ENCODE measurements at regions not wholly inside any gene's neighbourhood (a gene's known extent, or its start where the extent isn't known, plus 50 kb on each side); places are given as distances from the start of the nearest gene placed in this dataset.

DNA sequence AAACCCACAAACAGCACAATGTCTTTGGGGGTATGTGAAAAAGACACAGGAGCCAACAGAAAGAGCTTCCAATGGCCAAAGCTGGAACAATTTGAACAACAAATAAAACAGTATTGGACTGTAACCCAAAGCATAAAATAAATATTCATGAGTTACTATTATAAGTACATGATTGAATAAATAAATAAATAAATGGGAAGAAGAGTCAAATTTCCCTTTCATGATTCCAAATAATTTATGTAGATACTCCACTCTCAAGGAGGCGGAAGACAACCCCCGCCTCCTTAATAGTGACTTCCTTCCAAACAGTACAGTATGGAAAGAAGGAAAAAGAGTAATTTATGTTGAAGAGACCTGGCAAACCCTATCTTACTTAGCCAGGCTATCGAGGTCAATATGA lies 124.4 kb upstream of the P2RY1 start:
- intact Hi-C loops (cut with micrococcal nuclease): no loop called here

DNA sequence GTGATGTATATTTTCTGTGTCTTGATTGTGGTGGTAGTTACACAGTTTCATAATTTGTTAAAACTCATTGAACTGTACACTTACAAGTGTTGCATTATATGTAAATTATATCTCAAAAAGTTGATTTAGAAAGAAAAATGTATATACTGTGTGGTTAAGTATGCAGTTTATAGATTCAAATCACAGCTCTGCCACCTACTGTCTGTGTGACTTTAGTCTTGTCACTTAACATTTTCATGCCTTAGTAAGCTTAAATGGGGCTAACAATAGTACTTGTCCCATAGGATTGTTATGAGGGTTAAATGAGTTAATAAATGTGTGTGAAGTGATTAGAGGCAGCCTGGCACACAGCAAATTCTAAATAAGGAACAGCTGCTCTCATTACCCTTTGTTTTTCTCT lies 120.9 kb upstream of the P2RY1 start:
- intact Hi-C loops (cut with micrococcal nuclease): no loop called here

DNA sequence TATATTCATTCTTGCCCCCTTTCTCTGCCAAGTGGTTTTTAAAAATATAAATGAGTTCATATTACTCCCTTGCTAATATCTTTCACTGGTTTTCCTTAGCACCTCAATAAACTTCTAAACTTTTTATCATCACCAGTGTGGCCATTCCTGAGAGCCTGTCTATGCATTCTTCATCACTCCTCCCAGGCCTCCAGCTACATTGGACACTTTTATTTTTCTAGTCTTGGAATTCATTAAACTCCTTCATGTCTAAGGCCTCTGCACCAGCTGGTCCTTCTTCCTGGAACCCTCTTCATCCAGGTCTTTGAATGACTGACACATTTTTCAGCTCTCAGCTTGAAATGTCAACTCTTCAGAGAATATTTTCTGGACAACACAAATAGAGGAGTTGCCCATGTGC lies 120.4 kb upstream of the P2RY1 start:
- intact Hi-C loops (cut with micrococcal nuclease): no loop called here

DNA sequence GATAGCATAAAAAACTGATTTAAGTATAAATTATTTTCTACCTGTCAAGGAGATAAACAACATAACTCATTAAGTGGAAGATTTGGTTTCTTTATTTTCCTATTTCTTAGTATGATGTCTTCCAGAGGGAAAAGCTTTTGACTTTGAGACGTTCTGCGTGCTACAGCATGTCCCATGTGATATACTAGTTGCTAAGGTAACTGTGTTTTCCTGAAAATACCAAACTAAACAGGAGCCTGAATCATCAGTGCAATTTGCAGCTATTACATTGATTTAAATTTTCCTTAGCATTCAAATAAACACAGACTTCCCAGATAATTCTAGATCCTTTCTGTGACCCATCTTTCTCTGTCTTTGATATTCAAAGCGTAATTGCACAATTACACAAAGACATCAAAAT lies 117.7 kb upstream of the P2RY1 start:
- intact Hi-C loops (cut with micrococcal nuclease): no loop called here

DNA sequence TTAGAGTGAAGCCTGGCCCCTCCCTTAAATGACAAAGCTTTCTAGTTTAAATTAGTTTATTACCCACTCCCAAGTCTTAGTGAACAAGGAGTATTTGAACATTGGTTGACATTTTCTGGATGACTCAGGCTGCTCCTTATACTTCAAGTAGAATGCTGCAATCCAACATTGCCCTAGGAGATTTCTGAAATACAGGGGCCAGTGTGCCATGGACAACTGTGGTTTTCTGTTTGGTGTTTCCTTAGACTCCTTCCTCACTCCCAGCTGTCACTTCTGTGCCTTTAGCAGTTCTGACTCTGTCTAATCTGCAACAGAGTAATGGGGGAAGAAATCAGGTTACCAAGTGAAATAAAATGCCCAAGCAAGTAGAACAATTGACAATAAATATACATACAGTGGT lies 116.1 kb upstream of the P2RY1 start:
- intact Hi-C loops (cut with micrococcal nuclease): no loop called here

DNA sequence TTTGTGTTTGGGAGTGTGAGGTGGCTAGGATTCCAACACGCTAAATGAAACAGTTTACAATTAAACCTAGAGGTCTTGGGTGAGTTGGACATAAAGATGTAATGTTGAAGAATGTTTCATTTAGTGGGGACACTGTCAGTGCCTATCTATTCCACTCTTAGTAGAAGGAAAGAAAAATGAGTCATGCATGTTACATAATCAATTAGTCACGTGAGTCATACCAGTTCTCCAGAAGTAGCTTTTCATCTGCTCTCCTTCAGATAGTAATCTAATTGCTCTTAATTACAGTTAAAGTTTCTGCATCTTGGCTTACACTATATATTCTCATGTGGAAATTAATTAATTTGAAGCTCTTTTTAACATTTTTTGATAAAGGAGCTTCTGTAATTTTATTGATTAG lies 115.7 kb upstream of the P2RY1 start:
- intact Hi-C loops (cut with micrococcal nuclease): no loop called here

DNA sequence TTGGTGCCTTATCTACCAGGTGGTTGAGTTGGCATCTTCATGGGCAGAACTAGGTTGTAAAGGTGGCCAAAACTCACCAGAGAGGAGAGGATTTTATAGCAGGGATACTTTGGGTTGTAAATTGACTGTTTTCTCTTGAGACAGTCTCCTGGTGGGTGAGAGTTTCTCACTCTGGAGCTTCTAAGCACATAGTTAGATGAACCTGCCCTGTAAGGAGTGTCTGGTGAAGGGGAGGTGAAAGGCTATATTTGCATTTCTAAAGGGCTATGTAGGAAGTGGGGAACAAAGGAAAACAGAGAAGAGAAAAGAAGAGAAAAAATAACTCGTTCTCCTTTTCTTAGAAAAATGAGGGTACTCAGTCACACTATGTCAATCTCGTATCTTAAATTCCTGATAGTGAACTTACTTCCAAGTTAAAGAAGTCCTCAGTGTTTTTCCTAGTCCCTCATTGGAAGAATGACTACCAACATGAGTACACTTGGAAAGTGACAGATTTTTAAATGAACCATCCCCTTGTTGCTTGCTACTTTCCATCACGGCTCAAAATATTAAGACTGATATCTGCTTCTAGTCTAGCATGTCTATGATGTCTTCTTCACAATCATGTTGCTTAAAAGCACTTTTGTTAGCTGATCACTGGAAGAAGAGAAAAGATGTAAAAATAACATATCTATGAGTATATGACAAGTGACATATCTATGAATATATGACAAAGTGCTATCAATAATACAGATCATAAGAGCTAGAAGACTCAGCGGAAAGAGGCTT lies 113.8 kb upstream of the P2RY1 start:
- intact Hi-C loops (cut with micrococcal nuclease): no loop called here

DNA sequence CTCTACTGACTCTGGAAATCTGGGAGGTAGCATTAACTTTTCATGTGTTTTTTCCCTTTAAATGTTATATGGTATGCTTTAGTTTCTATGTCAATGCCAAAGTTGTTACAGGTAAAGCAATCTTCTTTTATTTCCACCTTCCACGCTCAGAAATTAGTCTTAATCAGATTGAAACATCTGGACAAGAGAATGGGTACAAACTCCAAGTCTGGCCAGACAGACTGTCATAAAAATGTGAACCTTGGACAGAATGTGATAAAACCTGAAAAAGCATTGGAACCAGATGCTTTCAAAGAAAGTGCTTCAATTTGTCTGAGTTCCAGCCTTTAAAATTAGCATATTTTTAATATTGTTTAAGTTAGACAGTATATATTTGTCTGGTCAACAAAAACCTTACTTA lies 110.7 kb upstream of the P2RY1 start:
- intact Hi-C loops (cut with micrococcal nuclease): no loop called here

DNA sequence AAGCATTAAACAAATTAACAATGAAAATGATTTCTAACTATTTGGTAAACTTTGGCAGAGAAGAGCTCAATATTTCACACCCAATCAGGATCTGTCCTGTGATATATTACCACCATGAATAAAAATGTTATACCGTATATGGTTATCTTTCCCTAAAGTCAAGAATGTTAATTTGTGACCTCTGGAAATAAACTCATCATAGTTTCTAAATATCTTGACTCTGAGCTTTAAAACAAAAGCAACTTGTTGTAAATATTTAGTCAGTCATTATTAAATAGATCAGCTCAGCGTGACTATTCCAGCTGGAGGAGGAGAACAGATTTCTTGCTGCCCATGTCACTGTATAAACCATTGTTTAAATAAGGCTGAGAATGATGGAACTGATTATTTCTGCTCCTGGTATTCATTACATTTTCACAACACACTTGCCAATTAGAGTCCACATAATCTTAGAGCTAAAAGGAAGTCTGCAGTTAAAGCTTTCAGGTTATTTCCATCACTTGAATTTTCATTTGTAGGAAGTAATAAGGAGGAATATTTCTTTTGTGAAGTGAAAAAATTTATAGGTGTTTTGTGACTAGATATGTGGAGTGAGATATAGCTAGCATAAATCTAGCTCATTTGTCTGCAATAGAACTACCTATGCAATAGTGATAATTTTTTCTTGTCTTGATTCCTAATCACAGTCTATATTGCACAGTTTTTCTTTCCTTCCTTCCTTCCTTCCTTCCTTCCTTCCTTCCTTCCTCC lies 106.5 kb upstream of the P2RY1 start:
- intact Hi-C loops (cut with micrococcal nuclease): no loop called here

DNA sequence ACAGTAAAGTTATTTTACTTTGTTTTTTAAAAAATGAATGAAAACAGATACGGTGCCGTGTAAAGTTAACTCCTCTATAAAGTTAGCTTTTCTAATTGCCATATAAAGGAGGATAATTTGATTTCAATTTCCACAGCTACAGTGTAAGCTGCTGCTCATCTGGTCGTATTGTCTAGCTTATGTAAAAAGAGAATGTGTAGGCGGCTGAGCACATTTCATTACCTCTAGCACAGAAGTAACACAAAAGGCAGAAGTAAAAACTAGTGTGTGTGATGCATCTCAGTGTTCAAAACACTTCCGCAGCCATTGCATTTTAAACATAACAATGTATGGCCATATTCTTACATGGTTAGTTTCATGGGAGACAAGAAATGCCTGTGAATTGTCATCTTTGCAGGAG lies 105.0 kb upstream of the P2RY1 start:
- intact Hi-C loops (cut with micrococcal nuclease): no loop called here

DNA sequence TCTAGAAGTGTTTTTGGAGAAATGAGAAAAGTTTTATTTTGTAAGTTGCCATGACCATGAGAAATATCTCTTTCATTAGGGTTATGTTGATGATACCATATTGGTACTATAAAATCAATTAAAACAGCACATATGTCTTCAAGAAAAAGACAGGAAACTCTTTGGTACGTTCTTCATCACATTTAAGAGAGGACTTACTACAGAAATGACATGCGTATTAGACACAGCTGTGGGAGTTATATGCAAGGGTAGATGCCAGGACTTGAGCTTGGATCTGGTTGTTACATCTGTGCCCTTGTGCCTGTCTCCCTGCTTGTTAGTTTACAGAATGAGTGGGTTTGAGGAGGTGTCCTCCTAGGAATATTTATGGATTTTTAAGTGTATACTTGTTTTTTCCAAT lies 103.4 kb upstream of the P2RY1 start:
- intact Hi-C loops (cut with micrococcal nuclease): no loop called here

DNA sequence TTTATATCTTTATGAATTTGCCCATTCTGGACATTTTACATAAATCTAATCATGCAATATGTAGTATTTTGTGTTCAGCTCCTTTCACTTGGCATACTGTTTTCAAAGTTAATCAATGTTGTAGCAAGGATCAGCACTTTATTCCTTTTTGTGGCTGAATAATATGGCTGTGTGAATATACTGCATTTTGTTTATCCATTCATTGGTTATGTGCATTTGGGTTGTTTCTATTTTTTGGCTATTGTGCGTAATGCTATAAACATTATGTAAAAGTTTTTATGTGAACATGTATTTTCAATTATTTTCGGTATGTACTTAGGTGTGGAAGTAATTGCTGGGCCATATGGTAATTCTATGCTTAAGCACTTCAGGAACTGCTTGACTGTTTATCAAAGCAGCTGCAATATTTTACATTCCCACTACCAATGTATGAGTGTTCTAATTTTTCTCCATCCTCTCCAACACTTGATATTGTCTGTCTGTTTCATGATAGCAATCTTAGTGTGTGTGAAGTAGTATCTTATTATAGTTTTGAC lies 101.3 kb upstream of the P2RY1 start:
- intact Hi-C loops (cut with micrococcal nuclease): no loop called here

DNA sequence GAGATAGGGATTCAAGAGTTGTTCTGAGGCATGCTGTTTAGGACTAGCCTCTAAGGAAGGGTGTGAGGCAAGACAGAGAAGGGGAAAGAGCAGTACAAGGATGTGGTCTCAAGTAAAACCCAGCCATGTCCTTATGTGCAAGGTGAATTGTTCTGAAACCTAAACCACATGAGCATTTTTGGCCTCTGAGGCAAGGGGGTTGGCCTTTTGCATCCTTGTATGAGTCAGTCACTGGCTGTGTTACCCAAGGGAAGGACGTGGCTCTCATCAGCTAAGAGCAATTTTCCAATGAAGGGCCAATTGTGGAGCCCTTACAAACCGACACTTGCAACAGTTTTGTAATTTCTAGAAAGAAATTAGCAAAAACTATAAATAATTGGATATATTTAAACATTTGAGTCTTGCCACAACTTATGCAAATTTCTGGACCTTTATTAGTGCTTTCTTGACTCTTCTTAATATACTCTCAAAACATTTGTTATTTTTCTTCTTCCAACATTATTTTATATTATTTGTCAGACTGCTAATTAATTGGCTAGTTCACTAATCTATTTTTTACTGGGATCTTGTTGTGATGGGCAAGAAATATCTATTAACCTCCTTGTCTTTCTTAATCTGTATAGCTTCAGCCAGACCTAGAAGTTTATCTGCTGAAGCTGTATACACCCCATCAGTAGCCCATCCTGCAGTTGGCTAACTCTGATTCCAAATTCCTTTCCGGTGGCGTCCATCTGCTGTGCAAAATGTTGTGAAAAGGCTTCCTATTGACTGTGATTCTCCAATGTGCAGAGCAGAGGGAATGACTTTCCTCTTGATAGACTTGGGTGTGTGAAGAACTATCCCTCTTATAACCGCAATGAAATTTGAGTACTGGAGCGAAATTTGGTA lies 97.7 kb upstream of the P2RY1 start:
- intact Hi-C loops (cut with micrococcal nuclease): loop anchor here (1.0 kb wide), 1 partner anchor 44 kb away; no protein-coding TSS in a partner anchor

DNA sequence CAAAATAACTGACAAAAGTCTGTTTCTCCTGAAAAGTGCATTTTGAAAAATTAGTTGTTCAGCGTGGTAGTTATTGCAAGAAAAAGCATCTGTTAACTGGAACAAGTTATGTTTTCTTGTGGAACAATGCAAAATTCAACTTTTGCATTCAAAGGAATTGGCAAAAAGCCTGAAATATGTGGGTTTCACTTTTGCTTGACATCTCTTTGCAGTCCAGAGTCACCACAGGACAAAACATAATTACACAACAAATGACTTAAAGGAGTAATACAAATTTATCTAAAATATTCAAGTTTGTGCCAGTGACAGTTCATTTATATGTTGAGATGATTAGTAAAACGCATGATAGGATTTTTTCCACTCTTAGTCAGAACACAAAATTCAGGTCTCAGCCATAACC lies 96.3 kb upstream of the P2RY1 start:
- intact Hi-C loops (cut with micrococcal nuclease): no loop called here

DNA sequence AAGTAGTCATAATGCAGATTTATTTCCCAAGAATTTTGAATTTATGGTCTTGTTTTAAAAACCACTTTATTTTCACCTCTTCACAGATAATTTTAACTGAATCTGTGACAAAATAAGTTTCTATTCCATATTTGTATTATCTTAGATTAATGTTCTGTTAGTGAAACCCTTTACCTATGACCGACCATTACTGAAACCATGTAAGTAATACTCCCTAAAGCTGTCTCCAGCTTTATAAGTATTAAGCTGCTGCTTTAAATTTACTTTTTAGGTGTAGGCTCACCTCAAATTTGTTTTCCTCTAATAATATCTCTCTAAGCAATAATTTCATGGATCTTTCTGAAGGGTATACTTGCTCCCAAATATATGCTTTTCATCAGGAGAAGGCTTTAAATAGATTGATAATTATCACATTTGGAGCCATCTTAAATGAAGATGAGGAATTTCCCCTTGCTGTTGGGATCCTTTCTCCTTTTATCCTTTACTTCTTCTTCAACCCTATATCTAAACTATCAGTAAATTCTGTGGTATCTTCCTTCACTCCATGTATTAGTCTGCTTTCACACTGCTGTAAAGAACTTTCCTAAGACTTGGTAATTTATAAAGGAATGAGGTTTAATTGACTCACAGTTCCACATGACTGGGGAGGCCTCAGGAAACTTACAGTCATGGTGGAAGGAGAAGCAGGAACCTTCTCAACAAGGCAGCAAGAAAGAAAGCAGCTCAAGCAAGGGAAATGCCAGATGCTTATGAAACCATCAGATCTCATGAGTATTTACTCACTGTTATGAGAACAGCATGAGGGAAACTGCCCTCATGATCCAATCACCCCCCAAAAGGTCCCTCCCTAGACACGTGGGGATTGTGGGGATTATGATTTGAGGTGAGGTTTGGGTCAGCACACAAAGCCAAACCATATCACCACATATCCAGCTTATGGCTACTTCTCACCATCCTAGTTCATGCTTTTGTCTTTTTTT lies 92.3 kb upstream of the P2RY1 start:
- intact Hi-C loops (cut with micrococcal nuclease): no loop called here

DNA sequence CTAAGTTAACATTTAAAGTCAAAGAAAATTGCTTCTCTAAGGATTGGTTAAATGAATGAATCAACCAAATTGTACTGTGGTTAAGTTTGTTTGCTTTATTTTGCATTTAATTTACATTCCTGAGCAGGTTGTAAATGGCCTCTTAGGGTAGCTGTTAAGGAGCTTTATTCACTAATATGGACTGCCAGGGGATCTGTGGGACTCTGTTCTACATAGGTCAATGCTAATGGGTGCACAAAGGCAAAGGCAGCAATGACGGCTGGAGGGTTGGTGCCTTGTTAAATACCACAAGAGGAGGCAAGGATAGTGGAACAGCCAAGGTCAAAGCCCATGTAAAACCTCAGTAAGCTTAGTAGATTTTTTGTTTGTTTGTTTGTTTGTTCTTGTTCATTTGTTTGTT lies 89.3 kb upstream of the P2RY1 start:
- intact Hi-C loops (cut with micrococcal nuclease): no loop called here

DNA sequence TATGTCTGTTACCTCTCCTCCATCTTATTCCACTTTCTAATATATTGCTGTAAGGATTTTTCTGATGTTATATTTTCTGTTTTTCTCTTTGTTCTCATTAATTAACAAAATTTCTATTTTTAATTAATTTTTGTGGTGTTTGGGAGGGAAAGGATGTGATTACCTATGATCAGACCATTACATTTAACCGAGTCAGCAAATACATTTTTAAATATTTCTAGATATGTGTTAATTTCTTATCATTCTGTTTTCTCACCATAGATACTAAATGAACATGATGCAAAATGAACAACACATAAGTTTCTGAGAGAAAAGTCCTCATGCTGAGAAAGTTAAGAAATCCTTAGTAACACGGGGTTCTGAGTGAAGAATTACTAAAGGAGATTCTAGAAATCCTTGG lies 80.6 kb upstream of the P2RY1 start:
- intact Hi-C loops (cut with micrococcal nuclease): no loop called here

DNA sequence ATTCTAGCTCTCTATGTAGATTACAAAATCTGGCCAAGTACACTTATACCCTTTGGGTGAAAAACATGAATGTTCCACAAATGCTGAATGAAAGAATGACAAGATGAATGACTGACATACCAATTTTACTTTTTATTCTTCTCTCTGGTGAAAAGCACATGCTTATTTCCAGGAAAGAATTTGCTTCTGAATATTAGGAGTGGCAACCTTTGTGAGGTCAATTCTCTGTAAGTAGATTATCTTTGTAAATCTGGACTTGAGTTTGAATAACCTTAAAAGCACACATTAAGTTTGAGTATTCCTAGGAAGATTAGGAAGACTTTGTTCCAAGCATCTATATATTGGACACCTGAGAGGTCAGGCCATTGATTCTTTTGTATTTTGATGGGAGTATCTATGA lies 78.1 kb upstream of the P2RY1 start:
- intact Hi-C loops (cut with micrococcal nuclease): no loop called here

DNA sequence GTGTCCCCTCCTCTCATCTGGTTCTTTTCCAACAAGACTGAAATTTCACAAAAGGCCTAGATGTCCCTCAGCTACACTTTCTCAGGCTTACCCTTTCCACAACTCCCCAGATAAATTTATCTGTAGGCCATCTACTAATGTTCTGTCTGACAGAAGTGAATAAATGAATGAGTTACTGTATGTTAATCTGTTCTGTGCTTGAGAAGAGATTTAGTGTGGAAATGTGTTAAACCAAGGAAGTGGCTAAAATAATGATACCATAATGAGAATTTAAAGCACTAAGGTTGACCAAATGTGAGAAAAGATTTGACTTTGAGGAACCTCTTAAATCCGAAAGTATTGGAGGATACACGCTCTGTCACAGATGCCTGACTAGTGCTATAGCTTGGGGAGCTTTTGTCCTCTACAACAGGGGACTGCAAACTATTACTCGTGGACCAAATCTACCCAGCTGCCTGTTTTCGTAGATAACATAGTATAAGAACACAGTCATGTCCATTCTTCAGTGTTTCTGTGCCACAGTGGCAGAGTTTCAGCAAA lies 74.8 kb upstream of the P2RY1 start:
- intact Hi-C loops (cut with micrococcal nuclease): no loop called here

DNA sequence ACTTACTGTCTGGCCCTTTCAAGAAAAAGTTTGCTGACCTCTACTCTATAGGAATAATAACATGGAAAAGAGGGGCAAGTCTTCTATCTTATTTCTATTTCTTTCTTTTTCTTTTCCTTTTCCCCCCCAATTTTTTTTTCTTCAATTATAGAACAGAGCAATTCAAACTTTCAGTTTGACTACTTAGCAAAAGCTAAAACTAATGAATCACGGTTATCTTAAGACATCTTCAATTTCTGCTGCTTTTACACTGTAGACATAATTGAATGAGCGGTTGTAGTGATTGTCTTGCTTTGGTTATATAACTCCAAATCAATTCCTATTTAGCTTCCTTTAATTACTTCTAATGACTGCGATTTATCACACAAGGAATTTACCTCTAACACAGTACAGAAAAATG lies 74.3 kb upstream of the P2RY1 start:
- intact Hi-C loops (cut with micrococcal nuclease): no loop called here
